A673 (cell line): ENCODE measurements at regions not wholly inside any gene's neighbourhood (a gene's known extent, or its start where the extent isn't known, plus 50 kb on each side); places are given as distances from the start of the nearest gene placed in this dataset.

Experiments used
- BruUV-seq: library from RNA; stranded (reverse); fragments of 400-500 nt; replicated peaks from 2 replicates; lab custom pipeline; 2021; lab: Mats Ljungman, UMichigan
- CTCF ChIA-PET: fragments of 300-600 bp; sonication (Branson Sonifier 250); formaldehyde crosslinking; loops from one replicate; lab custom pipeline; 2022; ENCODE audit warnings: antibody characterized with exemption; lab: Charles Lee
- POLR2A ChIA-PET: fragments of 300-600 bp; sonication (Branson Sonifier 250); formaldehyde crosslinking; loops from one replicate; lab custom pipeline; 2022; ENCODE audit warnings: antibody characterized with exemption; ENCODE audit not compliant: low non-redundant PET; lab: Charles Lee
- DNase-seq: peaks from one replicate; pipeline ENCODE4 v3.0.0-alpha.2; 2015; ENCODE audit warnings: low spot score
- H3K27ac ChIP-seq: fragments of 200-600 bp; sonication (generic); 2 replicates; pipeline ENCODE4 v1.5.1; 2016; ENCODE audit warnings: mixed run types, low read depth, mild to moderate bottlenecking, mixed read lengths, antibody characterized with exemption, low read length; ENCODE audit not compliant: poor library complexity, severe bottlenecking
- H3K27me3 ChIP-seq: fragments of 200-600 bp; sonication (generic); replicated peaks from 2 replicates; pipeline ENCODE4 v1.6.1; 2017; ENCODE audit warnings: mixed run types, low read depth, mild to moderate bottlenecking, mixed read lengths, antibody characterized with exemption, low read length; ENCODE audit not compliant: insufficient read depth, poor library complexity
- H3K36me3 ChIP-seq: fragments of 200-600 bp; sonication (generic); 2 replicates; pipeline ENCODE4 v1.6.1; 2016; ENCODE audit warnings: mixed run types, mild to moderate bottlenecking, mixed read lengths, antibody characterized with exemption, low read length; ENCODE audit not compliant: insufficient read depth, poor library complexity, severe bottlenecking
- H3K4me1 ChIP-seq: fragments of 200-600 bp; sonication (generic); 2 replicates; pipeline ENCODE4 v1.6.1; 2017; ENCODE audit warnings: mixed run types, mild to moderate bottlenecking, mixed read lengths, antibody characterized with exemption, low read length; ENCODE audit not compliant: insufficient read depth, poor library complexity, severe bottlenecking
- H3K4me3 ChIP-seq: fragments of 200-600 bp; sonication (generic); 2 replicates; pipeline ENCODE4 v1.5.1; 2016; ENCODE audit warnings: low read depth, mixed run types, mild to moderate bottlenecking, mixed read lengths, low read length; ENCODE audit not compliant: poor library complexity, severe bottlenecking
- H3K9me3 ChIP-seq: fragments of 200-600 bp; sonication (generic); 2 replicates; pipeline ENCODE4 v1.6.1; 2016; ENCODE audit warnings: mixed run types, low read depth, mild to moderate bottlenecking, mixed read lengths, antibody characterized with exemption, low read length; ENCODE audit not compliant: poor library complexity, severe bottlenecking
- EZH2 ChIP-seq: fragments of 200-600 bp; sonication (generic); IDR thresholded peaks from 2 replicates; pipeline ENCODE4 v1.6.1; 2017; ENCODE audit warnings: borderline replicate concordance, low read depth, mild to moderate bottlenecking, mixed read lengths, antibody characterized with exemption, low read length; ENCODE audit not compliant: poor library complexity, severe bottlenecking
- intact Hi-C: fragments of 100-400 bp; cut with micrococcal nuclease; formaldehyde crosslinking; loops from one replicate; pipeline ENCODE4 v1.10.0; 2022; ENCODE audit not compliant: unreplicated experiment
- TF ChIP-seq, protein P1 (sequence below): fragments of 300-800, 200-600 bp; sonication (generic); conservative IDR thresholded peaks from 2 replicates; pipeline ENCODE4 v1.5.1; 2017; ENCODE audit warnings: low read depth, mild to moderate bottlenecking, antibody characterized with exemption, low read length, moderate library complexity, mixed read lengths

DNA sequence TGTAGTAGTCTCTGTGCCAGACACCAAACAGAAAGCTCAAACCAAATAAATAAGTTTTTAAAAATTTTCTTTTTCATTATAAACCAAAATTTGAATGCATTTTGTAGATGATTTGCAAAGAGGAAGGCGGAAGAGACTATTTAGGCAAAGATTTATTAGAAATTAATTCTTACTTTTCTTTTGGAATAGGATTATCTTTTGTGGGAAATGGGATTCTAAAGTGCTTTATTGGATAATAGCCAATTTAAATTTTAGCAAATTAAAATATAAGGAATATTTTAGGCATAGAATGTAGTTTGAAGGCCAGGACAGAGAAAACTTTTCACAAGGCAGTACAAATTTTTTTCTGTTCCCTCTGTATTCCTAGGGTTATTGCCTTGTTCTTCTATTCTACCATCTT lies 311.4 kb upstream of the ITGA1 start:
- no peak overlapping the region for H3K27ac ChIP-seq
- ChIA-PET CTCF (no interaction called here), POLR2A (no interaction called here)
- no peak for DNase-seq
- BruUV-seq: no TSS peak
- H3K4me3 ChIP-seq: no peak overlapping the region
- no peaks in the 10 kb centered on the region for H3K4me1 ChIP-seq
- H3K9me3 ChIP-seq: no peaks in the 10 kb centered on the region
- intact Hi-C loops: no loop called here
- no peaks in the 10 kb centered on the region for H3K36me3 ChIP-seq
- no peaks in the 10 kb centered on the region for H3K27me3 ChIP-seq
- TF ChIP-seq EZH2: no peak
- TF ChIP-seq, protein P1, sequence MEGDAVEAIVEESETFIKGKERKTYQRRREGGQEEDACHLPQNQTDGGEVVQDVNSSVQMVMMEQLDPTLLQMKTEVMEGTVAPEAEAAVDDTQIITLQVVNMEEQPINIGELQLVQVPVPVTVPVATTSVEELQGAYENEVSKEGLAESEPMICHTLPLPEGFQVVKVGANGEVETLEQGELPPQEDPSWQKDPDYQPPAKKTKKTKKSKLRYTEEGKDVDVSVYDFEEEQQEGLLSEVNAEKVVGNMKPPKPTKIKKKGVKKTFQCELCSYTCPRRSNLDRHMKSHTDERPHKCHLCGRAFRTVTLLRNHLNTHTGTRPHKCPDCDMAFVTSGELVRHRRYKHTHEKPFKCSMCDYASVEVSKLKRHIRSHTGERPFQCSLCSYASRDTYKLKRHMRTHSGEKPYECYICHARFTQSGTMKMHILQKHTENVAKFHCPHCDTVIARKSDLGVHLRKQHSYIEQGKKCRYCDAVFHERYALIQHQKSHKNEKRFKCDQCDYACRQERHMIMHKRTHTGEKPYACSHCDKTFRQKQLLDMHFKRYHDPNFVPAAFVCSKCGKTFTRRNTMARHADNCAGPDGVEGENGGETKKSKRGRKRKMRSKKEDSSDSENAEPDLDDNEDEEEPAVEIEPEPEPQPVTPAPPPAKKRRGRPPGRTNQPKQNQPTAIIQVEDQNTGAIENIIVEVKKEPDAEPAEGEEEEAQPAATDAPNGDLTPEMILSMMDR: no peak

DNA sequence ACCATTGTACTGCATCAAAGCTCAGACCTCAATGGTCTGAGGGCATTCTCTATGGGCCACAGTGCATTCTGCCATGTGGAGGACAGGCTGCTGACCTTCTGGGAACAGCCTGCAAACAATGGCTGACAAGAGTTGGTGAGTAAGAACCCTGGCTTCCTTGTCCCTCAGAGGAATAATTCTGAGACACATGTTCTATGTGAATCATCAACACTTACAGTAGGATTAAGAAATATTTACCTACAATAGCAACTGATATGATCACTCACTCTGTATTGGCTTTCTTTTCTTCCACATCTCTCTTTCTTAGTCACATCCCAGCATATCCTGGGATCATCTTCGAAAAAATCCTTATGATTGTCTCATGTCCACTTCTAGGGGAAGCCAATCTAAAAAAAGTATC lies 306.5 kb upstream of the ITGA1 start:
- DNase-seq: no peak
- no peaks in the 10 kb centered on the region for H3K36me3 ChIP-seq
- no peaks in the 10 kb centered on the region for H3K9me3 ChIP-seq
- no peaks in the 10 kb centered on the region for H3K27me3 ChIP-seq
- no peaks in the 10 kb centered on the region for H3K4me1 ChIP-seq
- intact Hi-C loops: no loop called here
- CTCF ChIA-PET: no interaction called here
- TF ChIP-seq, protein P1: no peak
- no peak for TF ChIP-seq EZH2
- H3K27ac ChIP-seq: no peak overlapping the region
- POLR2A ChIA-PET: no interaction called here
- BruUV-seq: no TSS peak
- no peak overlapping the region for H3K4me3 ChIP-seq

DNA sequence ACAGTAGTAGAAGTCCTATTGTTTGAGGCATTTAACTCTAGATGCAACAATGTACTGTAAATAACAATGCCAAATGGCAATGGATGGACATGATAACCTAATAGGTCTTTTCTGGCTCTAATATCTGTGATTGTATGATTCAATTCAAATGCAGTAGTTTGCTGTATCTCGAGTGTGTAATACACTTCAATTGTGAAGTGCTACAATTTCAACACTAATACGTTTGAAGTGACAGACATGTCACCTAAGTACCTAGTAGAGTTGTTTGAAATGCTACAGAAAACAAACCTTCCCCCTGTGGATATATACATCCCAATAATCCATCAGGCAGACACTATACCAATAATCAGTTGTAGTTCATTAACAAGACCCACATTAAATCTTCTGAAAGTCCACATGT lies 305.9 kb upstream of the ITGA1 start:
- no peak for TF ChIP-seq EZH2
- DNase-seq: no peak
- ChIA-PET POLR2A (no interaction called here), CTCF (no interaction called here)
- H3K9me3 ChIP-seq: no peaks in the 10 kb centered on the region
- H3K4me1 ChIP-seq: no peaks in the 10 kb centered on the region
- intact Hi-C loops: no loop called here
- H3K27ac ChIP-seq: no peak overlapping the region
- no peaks in the 10 kb centered on the region for H3K27me3 ChIP-seq
- H3K36me3 ChIP-seq: no peaks in the 10 kb centered on the region
- no TSS peak for BruUV-seq
- no peak overlapping the region for H3K4me3 ChIP-seq

DNA sequence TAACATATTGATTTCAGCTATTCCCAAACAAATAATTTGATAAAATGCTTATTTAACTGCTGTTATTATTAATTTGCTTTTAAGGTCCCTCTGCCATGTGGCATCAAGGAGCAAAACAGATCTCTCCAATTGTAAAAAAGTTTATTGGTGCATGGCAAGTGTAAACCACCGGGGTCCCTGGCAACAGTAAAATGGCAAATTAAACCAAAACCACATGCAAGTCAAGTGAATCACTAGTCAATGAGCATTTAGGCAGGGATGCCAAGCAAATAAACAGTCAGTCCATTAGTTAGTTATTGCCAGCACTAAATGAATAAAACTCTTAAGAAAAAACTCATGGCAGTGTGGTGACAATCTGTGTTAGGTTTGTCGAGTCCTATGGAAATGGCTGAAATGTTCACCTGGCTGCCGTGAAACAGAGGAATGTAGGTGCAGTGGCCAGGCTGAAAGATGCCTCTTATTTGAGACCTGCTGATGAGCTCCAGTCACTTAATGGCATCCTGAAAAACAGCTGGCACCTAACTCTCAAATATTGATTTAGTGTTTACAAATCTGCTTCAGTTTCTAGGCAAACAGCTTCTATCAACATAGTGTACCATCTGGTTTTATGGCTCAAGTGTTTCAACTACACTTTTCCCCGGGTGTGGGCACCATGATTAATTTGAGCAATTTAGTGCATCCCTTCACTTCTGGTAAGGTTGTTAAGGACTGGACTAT lies 296.5 kb upstream of the ITGA1 start:
- Histone ChIP-seq H3K27me3 (no peaks in the 10 kb centered on the region), H3K36me3 (no peaks in the 10 kb centered on the region), H3K4me1 (no peaks in the 10 kb centered on the region), H3K4me3 (no peak overlapping the region), H3K27ac (no peak overlapping the region), H3K9me3 (no peaks in the 10 kb centered on the region)
- intact Hi-C loops: no loop called here
- ChIA-PET CTCF (no interaction called here), POLR2A (no interaction called here)
- BruUV-seq: no TSS peak
- TF ChIP-seq EZH2: no peak
- TF ChIP-seq, protein P1: no peak
- no peak for DNase-seq
